H1 (cell line): ENCODE measurements at regions not wholly inside any gene's neighbourhood (a gene's known extent, or its start where the extent isn't known, plus 50 kb on each side); places are given as distances from the start of the nearest gene placed in this dataset.

ENCODE experiments used
- CBX5 ChIP-seq: fragments of 300-800, 300-1000 bp; sonication (generic); IDR thresholded peaks from 2 replicates; pipeline ENCODE4 v1.7.1; 2016; ENCODE audit warnings: antibody characterized with exemption, low read length, low read depth
- CEBPB ChIP-seq: IDR thresholded peaks from 2 replicates; pipeline ENCODE4 v1.6.1; 2012; ENCODE audit warnings: low read depth, low read length
- CTCF ChIP-seq, 3 experiments: IDR thresholded peaks; 1 replicate in 2 of 3; 2 replicates in 1 of 3; pipeline versions ENCODE4 v1.5.1 to v1.6.1; 2011; ENCODE audit warnings: low read length in 3 of 3, mild to moderate bottlenecking in 3 of 3, inconsistent platforms in 2 of 3, low read depth in 1 of 3, moderate library complexity in 1 of 3; ENCODE audit not compliant: insufficient read depth in 1 of 3; ENCODE audit errors: control extremely low read depth in 1 of 3
- EP300 ChIP-seq, 2 experiments: IDR thresholded peaks; 1 replicate in 1 of 2; 2 replicates in 1 of 2; pipeline ENCODE4 v1.6.1; 2011 to 2012; ENCODE audit warnings: low read depth in 2 of 2, low read length in 2 of 2, mild to moderate bottlenecking in 2 of 2, borderline replicate concordance in 1 of 2, inconsistent platforms in 1 of 2, moderate library complexity in 1 of 2
- EZH2 ChIP-seq: fragments of 200-600 bp; sonication (generic); IDR thresholded peaks from 2 replicates; pipeline ENCODE4 v1.7.1; 2012; ENCODE audit warnings: low read depth, mild to moderate bottlenecking, moderate library complexity, low read length, inconsistent platforms; ENCODE audit not compliant: severe bottlenecking
- MAX ChIP-seq: IDR thresholded peaks from 2 replicates; pipeline ENCODE4 v1.6.1; 2012; ENCODE audit warnings: inconsistent platforms
- NANOG ChIP-seq: IDR thresholded peaks from 2 replicates; pipeline ENCODE4 v1.6.1; 2011; ENCODE audit warnings: low read length, low read depth, mild to moderate bottlenecking, inconsistent platforms; ENCODE audit not compliant: insufficient read depth, poor library complexity, severe bottlenecking
- POLR2AphosphoS5 ChIP-seq: IDR thresholded peaks from 2 replicates; pipeline ENCODE4 v1.6.1; 2011; ENCODE audit warnings: low read depth, low read length
- SRF ChIP-seq: IDR thresholded peaks from 2 replicates; pipeline ENCODE4 v1.6.1; 2011; ENCODE audit warnings: mild to moderate bottlenecking, low read depth, low read length, moderate library complexity
- USF2 ChIP-seq: IDR thresholded peaks from 2 replicates; pipeline ENCODE4 v1.6.1; 2011; ENCODE audit warnings: low read length, improper control_type of control experiment
- YY1 ChIP-seq: IDR thresholded peaks from 2 replicates; pipeline ENCODE4 v1.6.1; 2011; ENCODE audit warnings: low read depth, mild to moderate bottlenecking, low read length

GRCh38 chr2:162945785-162946184 lies 107.2 kb upstream of the KCNH7 start:
- TF ChIP-seq EZH2: no peak
- no peak for TF ChIP-seq CTCF (IDR thresholded peaks at IDR 0.05; ENCODE audit: control extremely low read depth in 1 of 3, insufficient read depth in 1 of 3, low read depth in 1 of 3, low read length in 3 of 3)
- TF ChIP-seq CEBPB: no peak
- no peak for TF ChIP-seq YY1
- no peak for TF ChIP-seq NANOG
- TF ChIP-seq CBX5: no peak
- TF ChIP-seq MAX: no peak
- TF ChIP-seq POLR2AphosphoS5: no peak
- TF ChIP-seq EP300 (IDR thresholded peaks at IDR 0.05; ENCODE audit: borderline replicate concordance in 1 of 2, low read depth in 2 of 2, low read length in 2 of 2): no peak
- TF ChIP-seq SRF: no peak
- TF ChIP-seq USF2: no peak
